ENCODE measurements at regions not wholly inside any gene's neighbourhood (a gene's known extent, or its start where the extent isn't known, plus 50 kb on each side); places are given as distances from the start of the nearest gene placed in this dataset.
"Not testable (repeated sequence)": the region's sequence is repeated elsewhere in the genome, so short reads cannot be mapped to it uniquely, and the experiment has no call there.

DNA sequence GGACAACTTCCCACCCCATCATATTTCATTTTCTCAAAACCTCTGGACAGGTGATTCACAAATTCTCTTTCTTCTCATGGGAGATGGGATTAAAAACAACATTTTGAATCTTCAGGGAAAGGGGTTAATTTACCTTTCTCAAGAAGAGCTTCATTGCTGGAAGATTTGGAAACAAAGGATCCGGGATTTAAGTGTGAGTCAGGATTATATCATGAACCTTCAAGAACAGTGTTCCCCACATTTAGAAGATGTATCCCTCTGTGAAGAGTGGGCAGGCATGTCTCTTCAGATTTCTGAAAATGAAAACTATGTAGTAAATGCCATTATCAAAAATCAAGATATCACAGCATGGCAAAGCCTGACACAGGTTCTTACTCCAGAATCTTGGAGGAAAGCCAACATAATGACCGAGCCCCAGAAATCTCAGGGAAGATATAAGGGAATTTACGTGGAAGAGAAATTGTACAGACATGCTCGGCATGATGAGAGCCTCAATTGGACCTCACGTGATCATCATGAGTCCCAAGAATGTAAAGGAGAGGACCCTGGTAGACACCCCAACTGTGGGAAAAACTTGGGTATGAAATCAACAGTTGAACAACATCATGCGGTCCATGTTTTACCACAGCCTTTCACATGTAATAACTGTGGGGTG is 99.5 kb upstream of the GPR39 start:
- TF ChIP-seq, protein P1, sequence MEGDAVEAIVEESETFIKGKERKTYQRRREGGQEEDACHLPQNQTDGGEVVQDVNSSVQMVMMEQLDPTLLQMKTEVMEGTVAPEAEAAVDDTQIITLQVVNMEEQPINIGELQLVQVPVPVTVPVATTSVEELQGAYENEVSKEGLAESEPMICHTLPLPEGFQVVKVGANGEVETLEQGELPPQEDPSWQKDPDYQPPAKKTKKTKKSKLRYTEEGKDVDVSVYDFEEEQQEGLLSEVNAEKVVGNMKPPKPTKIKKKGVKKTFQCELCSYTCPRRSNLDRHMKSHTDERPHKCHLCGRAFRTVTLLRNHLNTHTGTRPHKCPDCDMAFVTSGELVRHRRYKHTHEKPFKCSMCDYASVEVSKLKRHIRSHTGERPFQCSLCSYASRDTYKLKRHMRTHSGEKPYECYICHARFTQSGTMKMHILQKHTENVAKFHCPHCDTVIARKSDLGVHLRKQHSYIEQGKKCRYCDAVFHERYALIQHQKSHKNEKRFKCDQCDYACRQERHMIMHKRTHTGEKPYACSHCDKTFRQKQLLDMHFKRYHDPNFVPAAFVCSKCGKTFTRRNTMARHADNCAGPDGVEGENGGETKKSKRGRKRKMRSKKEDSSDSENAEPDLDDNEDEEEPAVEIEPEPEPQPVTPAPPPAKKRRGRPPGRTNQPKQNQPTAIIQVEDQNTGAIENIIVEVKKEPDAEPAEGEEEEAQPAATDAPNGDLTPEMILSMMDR (IDR thresholded peaks at IDR 0.05; ENCODE audit: insufficient read depth, low read length), result not testable (repeated sequence)
- TF ChIP-seq POLR2AphosphoS5 (IDR thresholded peaks at IDR 0.05; ENCODE audit: low read depth); GABPA (IDR thresholded peaks at IDR 0.05; ENCODE audit: low read depth); SPI1 (IDR thresholded peaks at IDR 0.05; ENCODE audit: borderline replicate concordance, low read depth): not testable (repeated sequence)
- TF ChIP-seq, protein P2, sequence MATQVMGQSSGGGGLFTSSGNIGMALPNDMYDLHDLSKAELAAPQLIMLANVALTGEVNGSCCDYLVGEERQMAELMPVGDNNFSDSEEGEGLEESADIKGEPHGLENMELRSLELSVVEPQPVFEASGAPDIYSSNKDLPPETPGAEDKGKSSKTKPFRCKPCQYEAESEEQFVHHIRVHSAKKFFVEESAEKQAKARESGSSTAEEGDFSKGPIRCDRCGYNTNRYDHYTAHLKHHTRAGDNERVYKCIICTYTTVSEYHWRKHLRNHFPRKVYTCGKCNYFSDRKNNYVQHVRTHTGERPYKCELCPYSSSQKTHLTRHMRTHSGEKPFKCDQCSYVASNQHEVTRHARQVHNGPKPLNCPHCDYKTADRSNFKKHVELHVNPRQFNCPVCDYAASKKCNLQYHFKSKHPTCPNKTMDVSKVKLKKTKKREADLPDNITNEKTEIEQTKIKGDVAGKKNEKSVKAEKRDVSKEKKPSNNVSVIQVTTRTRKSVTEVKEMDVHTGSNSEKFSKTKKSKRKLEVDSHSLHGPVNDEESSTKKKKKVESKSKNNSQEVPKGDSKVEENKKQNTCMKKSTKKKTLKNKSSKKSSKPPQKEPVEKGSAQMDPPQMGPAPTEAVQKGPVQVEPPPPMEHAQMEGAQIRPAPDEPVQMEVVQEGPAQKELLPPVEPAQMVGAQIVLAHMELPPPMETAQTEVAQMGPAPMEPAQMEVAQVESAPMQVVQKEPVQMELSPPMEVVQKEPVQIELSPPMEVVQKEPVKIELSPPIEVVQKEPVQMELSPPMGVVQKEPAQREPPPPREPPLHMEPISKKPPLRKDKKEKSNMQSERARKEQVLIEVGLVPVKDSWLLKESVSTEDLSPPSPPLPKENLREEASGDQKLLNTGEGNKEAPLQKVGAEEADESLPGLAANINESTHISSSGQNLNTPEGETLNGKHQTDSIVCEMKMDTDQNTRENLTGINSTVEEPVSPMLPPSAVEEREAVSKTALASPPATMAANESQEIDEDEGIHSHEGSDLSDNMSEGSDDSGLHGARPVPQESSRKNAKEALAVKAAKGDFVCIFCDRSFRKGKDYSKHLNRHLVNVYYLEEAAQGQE (IDR thresholded peaks at IDR 0.05; ENCODE audit: insufficient replicate concordance, low read depth), result not testable (repeated sequence)

Data from HL-60 (cell line).